Activated T-cell treated with anti-CD3 and anti-CD28 coated beads for 48 hours (primary cell): ENCODE measurements at regions not wholly inside any gene's neighbourhood (a gene's known extent, or its start where the extent isn't known, plus 50 kb on each side); places are given as distances from the start of the nearest gene placed in this dataset.

ENCODE experiments used
- DNase-seq: peaks from one replicate; pipeline ENCODE4 v3.0.0-alpha.2; 2020; ENCODE audit warnings: low read depth

- no peak for DNase-seq
Measured at GRCh38 chr4:58553679-58554078, 1443.5 kb upstream of the IGFBP7 start.

DNA sequence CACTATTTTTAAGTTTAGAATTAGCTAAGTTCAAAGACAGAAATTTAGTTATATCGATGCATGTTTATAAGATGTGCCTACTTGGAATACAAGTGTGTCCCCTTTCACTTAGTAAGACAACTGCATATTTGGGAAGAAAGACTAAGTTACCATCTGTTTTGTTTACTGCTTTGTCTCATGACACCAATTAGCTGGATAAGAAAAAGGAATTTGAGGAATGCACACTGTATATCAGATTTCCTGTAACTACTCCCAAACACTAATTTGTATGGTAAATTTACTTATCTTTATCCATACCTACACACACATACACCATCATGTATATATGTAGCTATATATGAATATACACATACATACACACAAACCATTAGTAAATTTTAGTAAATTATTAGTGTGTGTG lies 1442.8 kb upstream of the IGFBP7 start:
- no peak for DNase-seq

DNA sequence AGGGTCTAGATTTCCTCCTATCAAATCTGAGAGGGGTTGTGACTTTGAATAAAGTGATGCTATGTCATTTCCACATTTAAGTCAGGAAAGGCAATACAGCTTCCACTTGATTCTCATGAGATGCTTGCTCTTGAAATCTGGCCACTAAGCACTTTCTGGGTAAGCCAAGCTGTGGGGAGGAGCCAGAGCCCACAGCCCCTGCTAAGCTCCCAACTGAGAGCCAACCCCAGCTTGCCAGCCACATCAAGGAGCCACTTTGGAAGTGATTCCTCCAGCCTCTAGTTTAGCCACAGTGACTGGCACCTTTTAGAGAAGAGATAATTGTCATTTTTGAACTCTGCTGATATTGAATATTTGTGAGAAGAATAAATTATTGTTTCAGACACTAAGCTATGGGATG lies 1441.5 kb upstream of the IGFBP7 start:
- DNase-seq, result no peak

GRCh38 chr4:58543465-58543864 lies 1433.3 kb upstream of the IGFBP7 start:
- DNase-seq, result no peak

DNA sequence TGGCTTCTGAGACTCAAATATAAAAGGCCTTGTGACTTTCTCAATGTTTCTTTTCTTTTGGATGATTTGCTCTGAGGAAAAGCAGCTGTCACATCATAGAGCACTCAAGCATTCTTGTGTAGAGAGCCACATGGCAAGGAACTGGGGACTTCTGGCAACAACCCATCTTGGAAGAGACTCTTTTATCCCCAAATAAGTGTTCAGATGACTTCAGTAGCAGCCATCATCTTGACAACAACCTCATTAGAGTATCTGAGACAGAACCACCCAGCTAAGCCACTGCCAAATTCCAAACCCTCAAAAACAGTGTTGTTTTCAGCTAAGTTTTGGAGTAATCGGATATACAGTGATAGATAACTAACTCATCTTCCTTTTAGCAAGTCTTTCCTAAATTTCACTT lies 1431.7 kb upstream of the IGFBP7 start:
- DNase-seq, result no peak

DNA sequence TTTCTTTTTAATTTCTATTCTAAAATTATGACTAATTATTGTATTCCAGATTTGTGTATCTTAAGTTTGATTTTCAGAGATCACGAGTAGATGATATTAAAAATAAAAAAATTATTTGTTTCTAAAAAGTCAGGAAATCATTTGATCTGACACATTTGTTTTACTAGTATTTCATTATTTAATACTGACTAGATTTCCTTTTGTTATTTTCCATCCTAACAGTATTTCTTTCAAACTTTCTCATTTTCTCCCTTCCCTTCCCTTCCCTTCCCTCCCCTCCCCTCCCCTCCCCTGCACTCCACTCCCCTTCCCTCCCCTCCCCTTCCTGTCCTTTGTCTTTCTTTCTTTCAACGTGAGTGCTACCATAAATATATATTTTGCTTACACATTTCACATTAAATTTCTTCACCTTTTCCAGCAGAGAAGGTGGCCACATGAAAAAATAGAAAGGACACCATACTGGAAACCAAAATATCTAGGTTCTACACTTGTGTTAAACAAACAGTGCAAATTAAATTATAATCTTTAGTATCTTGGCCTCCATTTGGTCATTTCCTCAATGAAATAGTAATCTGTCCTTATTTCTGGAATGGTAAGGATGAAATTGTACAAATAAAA lies 1412.7 kb upstream of the IGFBP7 start:
- no peak for DNase-seq

DNA sequence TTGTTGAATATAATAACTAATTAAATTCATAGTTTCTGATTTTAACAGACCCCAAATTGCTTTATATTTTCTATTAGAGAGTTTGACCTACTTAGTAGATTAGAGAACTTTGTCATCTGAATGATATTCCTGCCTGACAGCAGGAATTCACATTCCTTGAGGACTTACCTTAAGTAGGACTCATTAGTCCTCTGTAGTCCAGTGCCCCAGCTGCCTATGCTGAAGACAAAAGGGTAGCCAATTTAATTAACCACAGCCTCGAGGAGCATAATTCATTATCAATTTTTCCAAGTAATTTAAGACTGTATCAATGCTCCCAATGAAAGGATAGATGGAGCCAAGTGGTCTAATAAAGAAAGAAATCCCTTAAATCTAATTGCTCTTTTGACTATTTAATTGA lies 1405.0 kb upstream of the IGFBP7 start:
- DNase-seq, result no peak

GRCh38 chr4:58514299-58514698 lies 1404.1 kb upstream of the IGFBP7 start:
- no peak for DNase-seq

GRCh38 chr4:58510652-58511051 lies 1400.5 kb upstream of the IGFBP7 start:
- no peak for DNase-seq

DNA sequence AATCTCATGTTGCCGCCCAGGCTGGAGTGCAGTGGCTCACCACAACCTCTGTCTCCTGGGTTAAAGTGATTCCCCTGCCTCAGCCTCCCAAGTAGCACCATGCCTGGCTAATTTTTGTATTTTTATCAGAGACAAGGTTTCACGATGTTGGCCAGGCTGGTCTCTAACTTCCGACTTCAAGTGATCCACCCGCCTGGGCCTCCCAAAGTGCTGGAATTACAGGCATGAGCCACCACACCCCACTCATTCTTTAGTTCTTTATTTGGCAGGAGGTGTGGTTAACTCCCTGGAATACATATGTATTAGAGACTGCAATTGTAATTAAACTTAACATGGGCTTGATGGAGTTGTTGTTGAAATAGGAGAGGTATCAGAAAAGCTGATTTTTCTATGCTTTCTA lies 1396.9 kb upstream of the IGFBP7 start:
- no peak for DNase-seq

DNA sequence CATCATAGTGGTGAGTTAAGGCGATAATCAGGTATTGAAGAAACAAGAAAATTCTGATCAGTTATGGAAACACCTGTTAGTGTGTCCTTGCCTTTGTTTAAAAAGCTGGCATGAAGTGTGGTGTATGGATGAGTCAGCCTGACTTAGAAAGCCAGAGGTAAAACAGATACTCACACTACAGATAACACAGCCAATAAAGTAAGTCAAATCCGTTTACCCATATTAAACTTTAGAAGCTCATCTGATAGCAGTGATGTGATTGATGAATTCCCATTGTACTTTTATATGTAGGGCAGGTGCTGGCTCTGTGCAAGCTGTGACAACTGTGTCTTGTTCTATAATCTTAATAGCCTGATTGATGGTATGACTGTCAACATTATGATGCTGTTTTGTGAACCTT lies 1392.7 kb upstream of the IGFBP7 start:
- DNase-seq, result no peak

GRCh38 chr4:58499182-58499581 lies 1389.0 kb upstream of the IGFBP7 start:
- DNase-seq, result no peak

DNA sequence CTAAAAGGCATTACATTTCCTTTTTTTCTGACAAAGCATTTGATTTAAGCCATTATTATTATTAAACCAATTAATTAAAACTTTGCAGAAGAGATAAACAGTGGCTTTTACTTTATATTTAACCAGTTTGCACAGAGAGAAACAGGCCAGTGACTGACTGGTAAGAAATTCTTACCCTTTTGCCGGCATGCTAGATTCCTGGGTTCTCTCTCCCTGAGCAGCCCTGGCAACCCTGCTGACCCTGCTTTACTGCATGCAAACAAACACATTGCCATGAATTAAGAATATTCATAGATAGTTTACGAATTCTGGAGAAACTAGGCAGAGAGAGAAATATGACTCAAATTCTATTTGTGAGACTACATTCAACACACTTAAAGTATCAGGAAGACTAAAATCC lies 1381.4 kb upstream of the IGFBP7 start:
- no peak for DNase-seq

DNA sequence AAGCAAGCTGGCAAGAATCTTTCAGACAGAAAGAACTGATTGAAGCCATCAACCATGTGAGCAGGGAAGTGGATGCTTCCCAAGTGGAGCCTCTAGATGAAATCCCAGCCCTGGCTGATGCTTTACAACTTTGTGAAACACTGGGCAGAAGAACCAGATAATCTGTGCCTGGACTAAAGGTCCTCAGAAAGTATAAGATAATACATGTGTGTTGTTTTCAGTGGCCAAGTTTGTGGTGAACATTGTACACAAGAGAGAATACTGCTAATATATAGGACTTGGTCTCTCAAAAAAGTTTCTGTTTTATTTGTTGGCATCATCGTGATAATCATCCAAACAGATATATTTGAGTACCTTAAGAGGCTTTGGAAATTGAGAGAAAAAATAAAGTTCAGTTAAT lies 1367.8 kb upstream of the IGFBP7 start:
- DNase-seq, result no peak

GRCh38 chr4:58477513-58477912 lies 1367.3 kb upstream of the IGFBP7 start:
- no peak for DNase-seq

DNA sequence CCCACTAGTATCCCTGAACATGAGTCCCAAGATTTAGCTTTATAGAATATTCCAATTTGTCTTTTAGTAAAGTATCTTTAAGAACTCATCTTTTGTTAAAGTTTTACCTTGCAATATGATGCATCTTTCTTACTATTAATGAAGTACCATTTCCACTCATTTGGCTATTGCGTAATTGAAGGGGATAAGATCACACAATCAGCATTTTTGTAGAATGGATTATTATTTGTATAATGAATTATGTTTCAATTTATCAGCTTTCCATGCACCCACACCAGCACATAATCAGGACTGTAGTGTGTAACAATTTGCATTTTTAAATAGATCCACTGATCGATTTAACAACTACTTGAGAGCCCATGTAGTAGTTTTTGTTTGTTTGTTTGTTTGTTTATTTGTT lies 1364.9 kb upstream of the IGFBP7 start:
- DNase-seq, result no peak

DNA sequence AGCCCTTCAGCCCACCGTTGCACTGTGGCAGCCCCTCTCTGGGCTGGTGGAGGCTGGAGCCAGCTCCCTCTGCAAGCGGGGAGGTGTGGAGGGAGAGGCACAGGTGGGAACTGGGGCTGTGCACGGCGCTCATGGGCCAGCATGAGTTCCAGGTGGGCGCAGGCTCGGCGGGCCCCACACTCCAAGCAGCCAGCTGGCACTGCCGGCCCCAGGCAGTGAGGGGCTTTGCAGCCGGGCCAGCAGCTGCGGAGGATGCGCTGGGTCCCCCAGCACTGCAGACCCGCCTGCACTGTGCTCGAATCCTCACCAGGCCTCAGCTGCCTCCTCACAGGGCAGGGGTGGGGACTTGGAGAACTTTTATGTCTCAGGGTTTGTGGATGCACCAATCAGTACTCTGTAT lies 1354.8 kb upstream of the IGFBP7 start:
- DNase-seq, result no peak

DNA sequence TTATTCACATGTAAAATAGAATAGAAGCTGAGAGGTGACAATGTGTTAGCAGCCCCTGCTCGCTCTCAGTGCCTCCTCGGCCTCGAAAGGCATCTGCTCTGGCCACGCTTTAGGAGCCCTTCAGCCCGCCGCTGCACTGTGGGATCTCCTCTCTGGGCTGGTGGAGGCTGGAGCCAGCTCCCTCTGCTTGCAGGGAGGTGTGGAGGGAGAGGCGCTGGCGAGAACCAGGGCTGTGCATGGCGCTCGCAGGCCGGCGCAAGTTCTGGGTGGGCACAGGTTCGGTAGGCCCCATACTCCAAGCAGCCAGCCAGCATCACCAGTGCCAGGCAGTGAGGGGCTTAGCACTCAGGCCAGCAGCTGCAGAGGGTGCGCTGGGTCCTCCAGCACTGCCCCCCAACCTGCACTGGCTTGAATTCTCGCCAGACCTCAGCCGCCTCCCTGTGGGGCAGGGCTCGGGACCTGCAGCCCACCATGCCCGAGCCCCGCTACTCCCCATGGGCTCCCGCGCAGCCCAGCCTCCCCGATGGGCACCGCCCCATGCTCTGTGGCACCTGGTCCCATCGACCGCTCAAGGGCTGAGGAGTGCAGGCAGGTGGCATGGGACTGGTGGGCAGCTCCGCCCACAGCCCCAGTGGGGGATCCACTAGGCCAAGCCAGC lies 1346.7 kb upstream of the IGFBP7 start:
- DNase-seq, result no peak

DNA sequence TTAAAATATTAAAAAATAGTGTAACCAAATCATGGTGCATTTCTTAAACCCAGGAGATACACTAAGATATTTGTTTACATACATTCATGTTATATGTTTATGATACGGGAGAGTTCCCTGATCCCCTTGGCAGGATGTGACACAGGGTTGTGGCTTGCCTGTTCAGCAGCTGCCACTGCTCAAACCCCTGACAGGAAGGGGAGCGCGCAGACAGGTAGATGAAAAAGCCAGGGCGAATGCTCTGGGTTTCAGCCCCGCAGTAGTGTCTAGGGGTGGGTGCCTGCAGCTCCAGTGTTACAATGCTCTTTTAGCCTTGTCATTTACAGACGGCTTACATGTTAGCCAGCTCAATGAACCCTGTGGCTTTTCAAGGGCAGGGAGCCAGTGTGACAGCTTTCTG lies 1343.8 kb upstream of the IGFBP7 start:
- no peak for DNase-seq

DNA sequence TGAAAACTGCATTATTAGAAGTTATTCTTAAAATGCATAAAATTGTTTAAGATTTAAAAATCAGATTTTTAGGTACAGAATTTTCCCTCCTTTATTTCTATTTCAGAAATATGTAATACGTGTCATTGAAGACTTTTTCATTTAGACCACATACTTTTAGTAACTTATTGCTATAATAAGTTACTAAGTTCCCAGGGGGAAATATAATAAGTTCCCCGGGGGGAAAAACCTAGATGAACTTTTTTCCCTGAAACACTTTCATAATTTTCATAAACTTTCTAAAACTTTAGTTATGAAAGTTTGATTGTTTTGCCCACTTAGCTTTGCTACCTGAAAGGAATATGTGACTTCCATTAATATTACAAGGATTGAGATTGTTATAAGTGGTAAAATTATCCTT lies 1341.5 kb upstream of the IGFBP7 start:
- no peak for DNase-seq

- no peak for DNase-seq
Measured at GRCh38 chr4:58435871-58436270, 1325.7 kb upstream of the IGFBP7 start.

GRCh38 chr4:58413849-58414248 lies 1303.7 kb upstream of the IGFBP7 start:
- no peak for DNase-seq

DNA sequence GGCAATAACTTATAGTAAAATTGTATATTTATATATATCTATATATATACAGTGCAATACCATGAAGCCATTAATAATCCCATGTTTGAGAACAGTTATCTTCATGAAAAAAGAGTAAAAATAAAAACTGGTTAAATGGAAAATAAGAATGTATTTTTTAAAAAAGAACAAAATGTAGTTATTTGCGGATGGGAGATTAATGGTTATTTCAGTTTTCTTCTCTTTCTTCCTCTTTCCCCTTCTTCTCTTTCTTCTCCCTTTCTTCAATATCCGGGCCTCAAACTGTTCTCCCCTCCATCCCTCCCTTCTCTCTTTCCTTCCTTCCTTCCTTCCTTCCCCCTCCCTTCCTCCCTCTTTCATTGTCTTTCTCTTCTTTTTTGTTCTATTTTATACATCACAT lies 1301.7 kb upstream of the IGFBP7 start:
- DNase-seq, result no peak

GRCh38 chr4:58406762-58407161 lies 1296.6 kb upstream of the IGFBP7 start:
- DNase-seq, result no peak
